Kidney capillary endothelial cell (primary cell): ENCODE measurements at regions not wholly inside any gene's neighbourhood (a gene's known extent, or its start where the extent isn't known, plus 50 kb on each side); places are given as distances from the start of the nearest gene placed in this dataset.
"Not testable (repeated sequence)": the region's sequence is repeated elsewhere in the genome, so short reads cannot be mapped to it uniquely, and the experiment has no call there.

ENCODE experiments used
- DNase-seq: peaks from one replicate; pipeline ENCODE4 v3.0.0-alpha.2; 2018; ENCODE audit warnings: low spot score

DNA sequence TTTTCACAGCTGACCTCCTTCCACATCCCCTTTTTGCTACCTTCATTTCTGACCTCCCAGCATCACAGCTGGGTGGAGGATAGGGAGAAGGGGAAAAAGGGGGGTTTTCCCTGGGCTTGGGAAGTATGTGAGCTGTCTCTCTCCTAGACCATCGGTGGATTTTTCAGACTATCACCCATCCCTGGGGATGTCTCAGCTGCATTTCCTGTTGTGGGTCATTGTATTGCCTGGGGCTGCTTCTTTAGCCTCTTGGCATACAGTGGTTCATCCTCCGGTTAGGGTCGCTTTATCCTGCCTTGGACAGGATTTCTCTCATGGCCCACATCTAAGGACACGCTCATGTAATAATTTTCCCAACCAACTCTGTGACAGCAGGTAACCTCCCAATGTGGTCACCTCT is 142.5 kb upstream of the ARG1 start:
- DNase-seq = no peak

DNA sequence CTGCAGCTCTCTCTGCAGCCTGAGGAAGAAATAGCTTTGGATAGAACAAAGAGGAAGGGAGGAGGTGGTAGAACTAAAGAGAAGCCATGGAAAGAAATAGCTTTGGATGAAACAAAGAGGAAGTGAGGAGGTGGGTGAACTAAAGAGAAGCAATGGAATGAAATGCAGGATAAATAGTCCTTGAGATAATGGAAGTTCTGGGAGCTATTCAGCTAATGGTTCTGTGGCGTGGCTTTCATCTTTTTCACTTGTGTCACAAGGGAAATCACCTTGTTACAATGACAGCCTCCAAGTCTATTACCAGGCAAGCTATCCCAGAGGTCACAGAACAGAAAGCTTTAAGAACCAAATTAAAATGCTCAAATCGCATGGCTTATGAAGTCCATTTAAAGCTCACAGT is 141.3 kb upstream of the ARG1 start:
- no peak for DNase-seq

DNA sequence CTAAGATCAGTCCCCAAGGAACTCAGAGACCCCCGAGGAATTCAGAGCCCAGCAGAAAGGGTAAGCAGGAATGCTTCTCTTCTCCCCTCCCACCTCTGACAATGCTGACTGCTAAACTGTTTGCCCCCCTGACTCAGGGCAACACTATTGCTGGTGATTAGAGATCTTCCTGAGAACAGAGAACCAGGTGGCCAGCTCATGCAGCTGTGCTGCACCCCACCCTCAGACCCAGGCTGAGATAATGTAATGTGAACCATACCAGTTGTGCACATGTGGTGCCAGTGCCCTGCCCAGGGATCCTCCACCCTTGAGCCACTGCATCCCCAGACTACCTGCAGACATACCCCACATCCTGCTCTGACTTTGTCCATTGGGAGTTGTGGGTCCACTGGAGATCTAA is 139.1 kb upstream of the ARG1 start:
- DNase-seq = no peak

DNA sequence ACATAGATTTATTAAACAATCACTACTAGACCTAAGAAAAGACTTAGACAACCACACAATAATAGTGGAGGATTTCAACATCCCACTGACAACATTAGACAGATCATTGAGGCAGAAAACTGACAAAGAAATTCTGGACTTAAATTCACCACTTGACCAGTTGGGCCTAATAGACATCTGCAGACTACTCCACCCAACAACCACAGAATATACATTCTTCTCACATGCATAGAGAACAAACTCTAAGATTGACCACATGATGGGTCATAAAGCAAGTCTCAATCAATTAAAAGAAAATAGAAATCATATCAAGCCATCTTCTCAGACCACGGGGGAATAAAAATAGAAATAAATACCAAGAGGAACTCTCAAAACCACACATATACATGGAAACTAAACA is 136.7 kb upstream of the ARG1 start:
- no peak for DNase-seq

DNA sequence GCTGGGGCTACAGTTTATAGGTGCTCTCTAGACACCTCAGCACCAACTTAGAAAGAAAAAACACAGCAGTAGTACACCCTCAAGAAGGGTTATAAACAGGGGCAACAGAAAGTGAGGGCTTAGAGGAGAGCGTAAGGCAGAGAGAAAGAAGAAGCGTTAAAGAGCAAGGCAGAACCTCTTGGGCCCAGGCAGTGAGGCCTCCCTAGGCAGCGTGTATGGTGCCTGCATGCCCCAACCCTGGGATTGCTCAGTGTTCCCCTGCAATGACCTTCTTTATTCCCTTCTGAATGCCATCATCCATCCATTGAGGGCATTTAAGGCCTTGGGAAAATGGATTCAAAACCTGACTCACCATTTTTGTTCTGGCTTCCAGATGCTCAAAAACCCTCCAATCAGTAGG is 130.0 kb upstream of the ARG1 start:
- DNase-seq = no peak

DNA sequence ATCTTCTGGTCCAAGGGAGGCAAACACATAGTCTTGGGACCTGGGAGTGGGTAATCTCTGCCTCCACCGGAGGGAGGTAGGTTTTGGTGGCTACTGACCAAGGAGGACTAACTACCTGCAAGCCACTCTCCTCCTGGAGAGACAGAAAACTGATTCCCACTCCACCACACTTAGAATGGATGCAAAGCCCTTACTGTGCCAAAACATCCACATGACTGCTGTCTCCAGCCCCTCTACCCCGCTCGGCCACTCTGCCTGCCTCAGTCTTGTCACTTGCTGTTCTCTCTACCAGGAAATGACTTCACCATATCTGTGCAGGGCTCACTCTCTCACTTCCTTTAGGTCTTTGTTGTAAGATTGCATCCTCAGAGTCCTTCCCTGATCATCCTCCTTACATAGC is 129.5 kb upstream of the ARG1 start:
- no peak for DNase-seq

DNA sequence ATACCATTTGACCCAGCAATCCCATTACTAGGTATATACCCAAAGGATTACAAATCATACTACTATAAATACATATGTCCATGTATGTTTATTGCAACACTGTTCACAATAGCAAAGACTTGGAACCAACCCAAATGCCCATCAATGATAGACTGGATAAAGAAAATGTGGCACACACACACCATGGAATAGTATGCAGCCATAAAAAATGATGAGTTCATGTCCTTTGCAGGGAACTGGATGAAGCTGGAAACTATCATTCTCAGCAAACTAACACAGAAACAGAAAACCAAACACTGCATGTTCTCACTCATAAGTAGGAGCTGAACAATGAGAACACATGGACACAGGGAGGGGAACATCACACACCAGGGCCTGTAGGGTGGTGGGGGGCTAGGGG is 127.7 kb upstream of the ARG1 start:
- DNase-seq = not testable (repeated sequence)

DNA sequence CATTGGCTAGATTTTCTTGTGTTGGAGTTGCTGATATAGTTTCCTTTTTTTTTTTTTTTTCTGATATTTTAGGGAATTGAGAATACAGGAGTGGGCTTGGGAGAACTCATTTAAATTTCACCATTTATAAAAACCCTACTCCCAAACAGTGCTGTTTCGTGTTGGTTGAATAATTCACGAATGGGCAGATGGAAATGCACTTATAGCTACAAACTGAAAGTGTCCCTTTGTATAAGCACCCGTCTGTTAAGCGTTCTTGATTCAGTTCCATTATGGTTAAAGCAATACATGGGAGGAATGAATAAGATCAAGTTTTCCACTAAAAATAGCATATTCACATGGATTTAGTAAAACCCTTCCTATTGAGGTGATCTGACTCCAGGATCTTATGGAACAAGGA is 122.2 kb upstream of the ARG1 start:
- no peak for DNase-seq

DNA sequence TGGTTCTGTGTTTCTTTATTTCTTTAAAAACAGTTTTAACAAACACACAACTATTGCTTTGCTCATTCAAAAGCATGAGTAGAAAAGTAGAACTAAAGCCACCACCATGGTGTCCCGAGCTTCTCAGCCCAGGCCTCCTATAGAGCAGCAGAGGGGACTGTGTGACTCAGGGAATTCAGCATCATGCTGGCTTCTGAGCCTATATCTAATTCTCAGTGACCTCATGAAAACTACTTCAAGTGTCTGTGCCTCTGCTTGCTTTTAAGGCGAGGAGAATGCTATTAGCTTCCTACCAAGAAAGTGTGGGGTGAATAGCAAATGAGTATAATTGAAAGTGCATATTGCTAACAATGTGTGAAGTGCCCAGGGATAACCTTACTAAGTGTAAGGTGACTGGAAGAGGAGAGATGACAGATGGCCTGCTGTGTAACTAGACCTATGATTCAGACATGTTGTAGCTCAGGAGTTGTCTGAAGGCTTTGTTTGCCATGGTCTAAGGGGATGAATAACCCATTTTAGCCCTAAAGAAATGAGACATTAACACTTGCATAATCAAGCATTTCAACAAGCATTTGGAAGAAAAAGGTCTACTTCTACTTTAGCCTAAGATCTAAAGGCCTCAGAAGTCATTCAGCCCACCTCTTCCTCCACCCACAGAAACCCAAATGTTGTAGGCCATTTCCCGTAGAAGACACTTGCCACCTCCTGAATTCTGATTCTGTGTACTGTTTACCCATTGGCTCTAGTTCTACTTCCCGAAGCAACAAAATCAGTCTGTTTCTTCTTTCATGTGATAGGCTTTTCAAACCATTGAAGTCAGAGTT is 121.5 kb upstream of the ARG1 start:
- no peak for DNase-seq

DNA sequence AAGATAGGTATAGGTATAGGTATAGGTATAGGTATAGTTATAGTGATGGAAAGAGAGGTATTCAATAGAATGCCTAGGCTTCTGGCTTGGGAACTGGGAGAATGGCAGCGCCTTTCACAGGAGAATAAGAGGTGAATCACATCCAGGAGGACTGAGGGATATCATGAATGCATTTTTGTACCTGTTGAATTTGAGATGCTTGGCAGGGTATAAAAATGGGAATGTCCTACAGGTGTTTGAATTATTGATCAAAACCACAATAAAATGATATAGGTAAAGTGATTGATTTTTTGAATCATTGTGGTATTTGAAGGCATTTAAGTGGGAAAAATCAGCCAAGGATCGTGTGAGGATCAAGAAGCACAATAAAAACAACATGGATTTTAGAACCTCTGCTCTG is 119.2 kb upstream of the ARG1 start:
- DNase-seq = no peak

DNA sequence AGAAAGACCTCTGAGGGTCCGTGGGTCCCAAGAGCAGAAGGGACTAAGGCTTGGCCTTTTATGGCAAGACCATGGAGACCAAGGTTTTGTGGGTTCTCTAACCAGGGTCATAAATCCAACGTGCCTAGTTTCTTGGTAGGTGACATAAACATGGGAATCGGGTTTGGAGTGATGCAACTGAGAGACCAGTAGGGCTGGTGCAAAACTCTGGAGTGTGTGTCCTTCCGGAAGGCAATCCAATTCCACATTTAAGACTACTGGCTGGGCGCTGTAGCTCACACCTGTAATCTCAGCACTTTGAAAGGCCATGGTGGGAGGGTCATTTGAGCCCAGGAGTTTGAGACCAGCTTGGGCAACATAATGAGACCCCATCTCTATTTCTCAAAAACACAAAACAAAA is 116.5 kb upstream of the ARG1 start:
- no peak for DNase-seq

DNA sequence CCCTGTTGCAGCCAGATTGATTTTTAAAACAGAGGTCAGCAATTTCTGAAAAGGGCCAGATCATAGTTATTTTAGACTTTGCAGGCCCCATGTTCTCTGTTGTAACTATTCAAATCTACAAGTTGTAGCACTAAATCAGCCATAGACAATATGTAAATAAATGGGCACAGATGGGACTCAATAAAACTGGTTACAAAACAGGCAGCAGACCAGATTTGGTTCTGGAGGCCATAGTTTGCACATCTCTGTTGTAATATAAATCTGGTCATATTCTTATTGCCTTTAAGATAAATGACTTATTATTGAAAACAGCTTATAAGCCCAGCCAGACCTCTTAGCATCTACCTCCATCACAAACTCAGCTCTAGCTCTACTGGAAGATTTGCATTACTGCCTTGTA is 114.0 kb upstream of the ARG1 start:
- no peak for DNase-seq

DNA sequence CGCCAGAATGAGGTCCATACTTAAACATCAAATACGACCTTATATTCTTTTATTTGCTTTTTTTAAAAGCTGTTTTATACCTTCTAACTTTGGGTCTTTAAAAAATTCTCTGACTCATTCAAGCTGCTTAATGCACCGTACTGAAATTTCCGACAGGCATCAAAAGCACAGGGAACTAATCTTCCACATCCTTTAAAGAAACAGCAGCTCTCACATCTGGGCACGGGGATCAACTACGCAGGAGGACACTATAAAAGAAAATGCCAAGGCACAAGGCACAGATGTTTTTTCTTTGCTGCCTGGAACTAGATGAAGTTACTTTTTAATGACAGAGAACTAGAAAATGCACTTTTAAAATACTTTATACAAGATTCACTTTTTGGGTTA is 112.4 kb upstream of the ARG1 start:
- no peak for DNase-seq

DNA sequence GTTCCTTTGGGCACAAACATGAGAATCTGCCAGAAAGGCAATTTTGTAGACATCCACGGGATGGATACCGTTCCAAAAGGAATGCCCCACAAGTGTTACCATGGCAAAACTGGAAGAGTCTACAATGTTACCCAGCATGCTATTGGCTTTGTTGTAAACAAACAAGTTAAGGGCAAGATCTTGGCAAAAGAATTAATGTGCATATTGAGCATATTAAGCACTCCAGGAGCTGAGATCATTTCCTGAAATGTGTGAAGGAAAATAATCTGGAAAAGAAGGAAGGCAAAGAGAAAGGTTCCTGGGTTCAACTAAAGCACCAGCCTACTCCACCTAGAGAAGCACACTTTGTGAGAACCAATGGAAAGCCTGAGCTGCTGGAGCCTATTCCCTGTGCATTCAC is 103.9 kb upstream of the ARG1 start:
- no peak for DNase-seq

DNA sequence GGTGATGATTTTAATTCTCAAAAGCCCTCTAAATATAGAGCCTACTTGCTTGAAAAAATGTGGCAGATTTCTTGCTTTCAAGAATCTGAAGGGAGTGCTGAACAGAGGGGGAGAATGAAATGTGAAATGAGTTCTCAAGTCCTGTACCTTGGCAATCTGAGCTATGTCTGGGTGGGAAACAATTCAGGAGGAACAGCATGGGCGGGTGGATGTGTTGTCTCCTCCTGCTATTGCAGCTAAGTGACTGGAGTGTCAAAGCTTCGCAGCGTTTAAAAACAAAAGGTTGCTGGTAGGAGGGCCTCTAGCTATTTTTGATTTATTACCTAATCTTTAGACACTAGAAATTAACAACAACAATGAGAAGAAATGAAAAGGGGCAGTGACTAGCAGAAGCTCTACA is 102.5 kb upstream of the ARG1 start:
- no peak for DNase-seq

DNA sequence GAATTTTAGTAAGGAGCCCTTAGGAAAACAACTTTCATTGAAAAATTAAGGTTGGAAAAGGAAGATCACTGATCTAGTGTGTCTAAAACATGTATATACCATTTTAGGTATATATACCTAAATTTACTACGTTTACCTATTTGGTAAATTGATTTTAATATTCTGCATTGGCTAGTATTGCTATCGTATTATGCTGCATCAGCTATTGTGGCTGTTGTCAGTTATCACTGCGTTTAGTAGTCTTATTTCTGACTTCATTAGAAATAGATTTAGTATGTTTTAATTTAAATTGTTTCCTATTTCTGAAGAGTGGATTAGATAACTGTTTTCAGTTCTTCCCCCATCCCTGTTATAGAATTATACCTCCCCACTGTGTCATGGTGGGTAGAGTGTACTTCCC is 101.7 kb upstream of the ARG1 start:
- DNase-seq = no peak

DNA sequence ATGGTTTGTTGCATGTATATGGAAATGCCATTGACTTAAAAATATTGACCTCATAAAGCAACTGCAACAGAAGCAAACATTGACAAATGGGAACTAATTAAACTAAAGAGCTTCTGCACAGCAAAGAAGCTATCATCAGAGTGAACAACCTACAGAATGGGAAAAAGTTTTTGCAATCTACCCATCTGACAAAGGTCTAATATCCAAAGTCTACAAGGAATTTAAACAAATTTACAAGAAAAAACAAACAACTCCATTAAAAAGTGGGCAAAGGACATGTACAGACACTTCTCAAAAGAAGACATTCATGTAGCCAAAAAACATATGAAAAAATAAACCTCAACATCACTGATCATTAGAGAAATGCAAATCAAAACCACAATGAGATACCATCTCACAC is 99.7 kb upstream of the ARG1 start:
- not testable (repeated sequence) for DNase-seq

DNA sequence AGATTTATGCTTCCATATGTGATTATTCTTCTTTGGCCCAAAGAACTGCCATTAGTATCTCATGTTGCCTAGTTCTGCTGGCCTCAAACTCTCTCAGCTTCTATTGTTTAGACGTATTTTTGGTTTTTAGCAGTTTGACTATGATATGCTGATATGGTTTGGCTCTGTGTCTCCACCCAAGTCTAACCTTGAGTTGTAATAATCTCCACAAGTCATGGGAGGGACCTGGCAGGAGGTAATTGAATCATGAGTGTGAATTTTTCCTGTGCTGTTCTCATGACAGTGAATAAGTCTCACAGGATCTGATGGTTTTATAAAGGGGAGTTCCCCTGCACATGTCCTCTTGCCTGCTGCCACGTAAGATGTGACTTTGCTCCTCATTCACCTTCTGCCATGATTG is 96.7 kb upstream of the ARG1 start:
- no peak for DNase-seq

DNA sequence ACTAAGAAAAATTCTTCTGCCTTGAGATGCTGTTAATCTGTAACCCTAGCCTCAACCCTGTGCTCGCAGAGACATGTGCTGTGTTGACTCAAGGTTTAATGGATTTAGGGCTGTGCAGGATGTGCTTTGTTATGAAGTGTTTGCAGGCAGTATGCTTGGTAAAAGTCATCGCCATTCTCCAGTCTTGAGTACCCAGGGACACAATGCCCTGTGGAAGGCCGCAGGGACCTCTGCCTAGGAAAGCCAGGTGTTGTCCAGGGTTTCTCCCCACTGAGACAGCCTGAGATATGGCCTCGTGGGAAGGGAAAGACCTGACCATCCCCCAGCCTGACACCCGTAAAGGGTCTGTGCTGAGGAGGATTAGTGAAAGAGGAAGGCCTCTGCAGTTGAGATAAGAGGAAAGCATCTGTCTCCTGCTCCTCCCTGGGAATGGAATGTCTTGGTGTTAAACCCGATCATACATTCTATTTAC is 94.2 kb upstream of the ARG1 start:
- not testable (repeated sequence) for DNase-seq

DNA sequence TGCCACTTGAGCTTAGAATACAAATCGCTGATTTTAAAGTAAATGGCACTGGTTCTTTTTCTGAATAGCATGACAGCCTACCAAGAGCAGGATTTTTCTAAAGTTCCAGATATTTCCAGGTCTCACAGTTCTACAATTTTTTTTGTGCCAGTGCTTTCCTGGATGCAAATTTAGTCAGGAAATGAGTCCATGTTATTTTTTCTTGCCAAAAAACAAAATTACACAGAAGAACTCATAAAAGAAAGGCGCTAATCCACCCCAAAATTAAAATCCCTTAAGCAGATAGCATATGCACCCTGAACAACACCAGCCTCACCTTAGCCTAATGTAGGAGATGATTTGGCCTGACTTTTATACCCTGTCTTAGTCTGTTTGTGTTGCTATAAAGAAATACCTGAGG is 86.4 kb upstream of the ARG1 start:
- no peak for DNase-seq

DNA sequence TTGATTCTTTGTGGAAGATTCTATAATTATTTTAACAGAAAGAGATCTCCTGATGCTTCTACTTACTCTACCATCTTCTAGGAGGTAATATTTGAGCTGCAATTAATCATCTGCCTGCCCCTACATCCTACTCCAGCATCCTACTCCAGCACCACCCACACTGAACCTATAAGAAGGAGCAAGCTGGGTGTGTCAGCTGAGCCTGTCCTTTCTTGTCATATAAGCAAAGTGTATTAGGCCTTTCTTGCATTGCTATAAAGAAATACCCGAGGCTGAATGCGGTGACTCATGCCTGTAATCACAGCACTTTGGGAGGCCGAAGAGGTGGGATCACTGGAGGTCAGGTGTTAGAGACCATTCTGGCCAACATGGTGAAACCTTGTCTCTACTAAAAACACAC is 84.2 kb upstream of the ARG1 start:
- DNase-seq = no peak

DNA sequence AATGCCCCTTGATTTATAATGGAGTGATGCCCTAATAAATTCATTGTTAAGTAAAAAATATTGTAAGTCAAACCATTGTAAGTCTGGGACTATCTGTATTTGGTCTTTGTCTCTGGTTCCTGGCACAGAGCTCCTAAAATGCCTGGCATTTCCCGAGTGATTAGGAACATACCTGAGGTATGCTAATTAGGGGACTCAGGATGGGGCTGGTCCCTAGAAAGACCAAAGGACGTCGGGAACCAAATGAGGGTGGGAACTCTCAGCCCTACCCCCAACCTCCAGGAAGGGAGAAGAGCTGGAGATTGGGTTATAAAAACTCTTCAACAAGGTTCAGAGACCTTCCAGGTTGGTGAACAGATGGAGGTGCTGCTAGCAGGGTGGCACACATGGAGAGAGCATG is 82.6 kb upstream of the ARG1 start:
- DNase-seq = no peak

DNA sequence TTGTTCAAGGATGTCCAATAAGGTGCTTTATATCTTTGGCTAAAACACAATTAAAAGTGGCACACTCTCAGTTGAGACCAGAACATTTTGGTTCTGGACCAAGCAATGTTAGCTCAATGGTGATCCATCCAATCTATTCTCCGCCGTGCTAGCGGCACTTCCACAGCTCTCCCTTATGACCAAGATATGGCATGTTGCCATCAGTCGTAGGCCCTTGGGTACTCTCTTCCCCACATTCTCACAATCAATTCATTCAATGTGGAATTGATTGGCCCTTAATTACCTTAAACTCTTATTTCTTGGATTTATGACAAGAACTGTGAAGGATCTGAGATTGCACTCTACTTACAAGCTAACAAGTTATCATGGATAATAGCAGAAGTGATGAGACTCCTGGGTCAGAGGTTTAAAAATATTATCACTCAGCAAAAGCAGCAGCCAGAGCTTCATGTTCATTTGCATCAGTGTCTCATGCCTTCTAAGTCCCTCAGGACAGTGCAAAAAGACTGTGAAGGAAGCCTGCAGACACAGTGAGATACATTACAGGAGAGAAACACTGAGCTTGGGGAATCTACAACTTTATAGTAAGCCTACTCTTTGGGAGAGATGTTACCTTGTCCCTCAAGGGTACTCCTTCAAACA is 80.0 kb upstream of the ARG1 start:
- DNase-seq = no peak

DNA sequence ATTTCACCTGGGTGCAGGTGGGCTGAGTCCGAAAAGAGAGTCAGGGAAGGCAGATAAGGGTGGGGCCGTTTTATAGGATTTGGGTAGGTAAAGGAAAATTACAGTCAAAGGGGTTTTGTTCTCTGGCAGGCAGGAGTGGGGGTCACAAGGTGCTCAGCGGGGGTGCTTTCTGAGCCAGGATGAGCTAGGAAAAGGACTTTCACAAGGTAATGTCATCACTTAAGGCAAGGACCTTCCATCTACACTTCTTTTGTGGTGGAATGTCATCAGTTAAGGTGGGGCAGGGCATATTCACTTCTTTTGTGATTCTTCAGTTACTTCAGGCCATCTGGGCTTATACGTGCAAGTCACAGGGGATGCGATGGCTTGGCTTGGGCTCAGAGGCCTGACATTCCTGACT is 68.6 kb upstream of the ARG1 start:
- not testable (repeated sequence) for DNase-seq
